Stimulated activated memory B cell treated with anti-CD40 and anti-IgM and Interleukin-4, amounts not matched to agents 10 μg/mL and 1 μg/mL and 100 μg/mL, for 72 hours (primary cell): ENCODE measurements at regions not wholly inside any gene's neighbourhood (a gene's known extent, or its start where the extent isn't known, plus 50 kb on each side); places are given as distances from the start of the nearest gene placed in this dataset.
A peak's percentile ranks its signal among the peaks of the same experiment; 100 is the strongest.
"Not testable (repeated sequence)": the region's sequence is repeated elsewhere in the genome, so short reads cannot be mapped to it uniquely, and the experiment has no call there.

Experiments
- ATAC-seq: fragments of 150-1000 bp; cut with Tn5 transposase; 2 replicates; pipeline ENCODE4 v1.10.0; 2021
- H3K27ac Mint-ChIP-seq: one replicate; pipeline ENCODE4 v1.8.0; 2022; ENCODE audit warnings: mild to moderate bottlenecking, mixed read lengths
- H3K27me3 Mint-ChIP-seq: one replicate; pipeline ENCODE4 v1.8.0; 2022; ENCODE audit warnings: mixed read lengths
- H3K36me3 Mint-ChIP-seq: one replicate; pipeline ENCODE4 v1.8.0; 2022; ENCODE audit warnings: mixed read lengths
- H3K4me1 Mint-ChIP-seq: one replicate; pipeline ENCODE4 v1.8.0; 2022; ENCODE audit warnings: mixed read lengths
- H3K4me3 Mint-ChIP-seq: one replicate; pipeline ENCODE4 v1.8.0; 2022; ENCODE audit warnings: mild to moderate bottlenecking, moderate library complexity, mixed read lengths
- H3K9me3 Mint-ChIP-seq: one replicate; pipeline ENCODE4 v1.8.0; 2022; ENCODE audit warnings: mixed read lengths

GRCh38 chr4:134622199-134622598 is 420.6 kb upstream of the PABPC4L start:
- Mint-ChIP-seq H3K27me3 (no peaks in the 10 kb centered on the region), H3K9me3 (no peaks in the 10 kb centered on the region), H3K4me1 (no peaks in the 10 kb centered on the region), H3K27ac (no peak overlapping the region), H3K4me3 (no peak overlapping the region), H3K36me3 (no peaks in the 10 kb centered on the region)
- no peak for ATAC-seq

- H3K4me3 Mint-ChIP-seq, H3K36me3 Mint-ChIP-seq, ATAC-seq, H3K4me1 Mint-ChIP-seq, H3K9me3 Mint-ChIP-seq, H3K27ac Mint-ChIP-seq, H3K27me3 Mint-ChIP-seq: not testable (repeated sequence)
These were observed 420.1 kb upstream of the PABPC4L start for GRCh38 chr4:134621715-134622114.

- Mint-ChIP-seq H3K27ac (no peak overlapping the region), H3K27me3 (no peaks in the 10 kb centered on the region), H3K36me3 (no peaks in the 10 kb centered on the region), H3K4me1 (no peaks in the 10 kb centered on the region), H3K9me3 (peaks cover 3% of the 10 kb centered on the region), H3K4me3 (no peak overlapping the region)
- ATAC-seq: peak; percentile 56
These were observed 409.4 kb upstream of the PABPC4L start for GRCh38 chr4:134610956-134611355.

- no peak overlapping the region for H3K27ac Mint-ChIP-seq
These were observed 408.6 kb upstream of the PABPC4L start for GRCh38 chr4:134610172-134610571.

DNA sequence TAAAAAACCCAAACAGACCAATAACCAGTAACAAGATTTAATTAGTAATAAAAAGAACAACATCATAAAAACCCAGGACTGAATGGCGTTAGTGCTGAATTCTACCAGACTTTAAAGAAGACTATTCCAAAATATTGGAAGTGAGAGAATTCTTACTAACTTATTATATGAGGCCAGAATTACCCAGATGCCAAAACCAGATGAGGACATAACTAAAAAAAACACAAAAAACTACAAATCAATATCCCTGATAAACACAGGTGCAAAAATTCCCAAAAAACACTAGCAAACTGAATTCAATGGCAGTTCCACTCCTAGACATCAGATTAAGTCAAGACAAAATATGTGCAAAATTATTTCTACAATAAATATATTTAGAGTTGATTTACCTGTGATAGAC is 400.1 kb upstream of the PABPC4L start:
- Mint-ChIP-seq H3K4me3 (no peak overlapping the region), H3K36me3 (no peaks in the 10 kb centered on the region), H3K4me1 (no peaks in the 10 kb centered on the region), H3K9me3 (peaks cover 3% of the 10 kb centered on the region), H3K27me3 (no peaks in the 10 kb centered on the region), H3K27ac (no peak overlapping the region)
- no peak for ATAC-seq

More at GRCh38 chr4:134610172-134610571, 408.6 kb upstream of the PABPC4L start:
- no peaks in the 10 kb centered on the region for H3K4me1 Mint-ChIP-seq
- no peaks in the 10 kb centered on the region for H3K36me3 Mint-ChIP-seq
- no peak for ATAC-seq
- H3K4me3 Mint-ChIP-seq: no peak overlapping the region
- H3K27me3 Mint-ChIP-seq: no peaks in the 10 kb centered on the region
- peaks cover 1% of the 10 kb centered on the region for H3K9me3 Mint-ChIP-seq

- H3K27ac Mint-ChIP-seq: no peak overlapping the region
- H3K4me3 Mint-ChIP-seq: no peak overlapping the region
- ATAC-seq: no peak
- H3K4me1 Mint-ChIP-seq: no peaks in the 10 kb centered on the region
- no peaks in the 10 kb centered on the region for H3K27me3 Mint-ChIP-seq
- no peaks in the 10 kb centered on the region for H3K9me3 Mint-ChIP-seq
- no peaks in the 10 kb centered on the region for H3K36me3 Mint-ChIP-seq
These were observed 389.7 kb upstream of the PABPC4L start for GRCh38 chr4:134591326-134591725.

GRCh38 chr4:134585972-134586371 is 384.4 kb upstream of the PABPC4L start:
- Mint-ChIP-seq H3K27me3 (no peaks in the 10 kb centered on the region), H3K4me1 (no peaks in the 10 kb centered on the region), H3K27ac (no peak overlapping the region), H3K36me3 (no peaks in the 10 kb centered on the region), H3K9me3 (peaks cover 3% of the 10 kb centered on the region), H3K4me3 (no peak overlapping the region)
- ATAC-seq: no peak

- Mint-ChIP-seq H3K4me1 (no peaks in the 10 kb centered on the region), H3K36me3 (no peaks in the 10 kb centered on the region)
- ATAC-seq: no peak
These were observed 365.9 kb upstream of the PABPC4L start for GRCh38 chr4:134567461-134567860.

GRCh38 chr4:134560728-134561127 is 359.1 kb upstream of the PABPC4L start:
- Mint-ChIP-seq H3K4me1 (no peaks in the 10 kb centered on the region), H3K27ac (no peak overlapping the region), H3K4me3 (no peak overlapping the region), H3K36me3 (no peaks in the 10 kb centered on the region), H3K27me3 (no peaks in the 10 kb centered on the region), H3K9me3 (peaks cover 3% of the 10 kb centered on the region)
- ATAC-seq: no peak

More at GRCh38 chr4:134567461-134567860, 365.9 kb upstream of the PABPC4L start:
- Mint-ChIP-seq H3K27me3 (no peaks in the 10 kb centered on the region), H3K27ac (no peak overlapping the region), H3K4me3 (no peak overlapping the region), H3K9me3 (peaks cover 12% of the 10 kb centered on the region)

DNA sequence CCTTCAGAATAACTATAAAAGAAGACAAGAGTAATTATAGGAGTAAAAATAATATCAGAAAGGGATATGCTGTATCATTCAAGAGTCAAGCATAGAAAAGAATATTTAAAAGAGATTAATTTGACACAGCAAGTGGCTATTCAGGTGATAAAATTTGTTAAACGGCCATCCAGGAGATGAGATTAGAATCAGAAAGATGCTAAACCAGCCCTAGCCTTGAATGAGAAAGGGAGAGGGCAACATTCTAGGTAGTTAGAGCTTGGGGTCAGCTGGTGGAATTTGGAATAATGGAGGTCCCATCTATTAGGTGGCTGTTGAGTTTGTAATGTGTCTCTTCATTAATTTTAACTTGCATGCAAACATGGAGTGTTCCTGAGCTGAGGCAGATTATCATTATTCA is 350.5 kb upstream of the PABPC4L start:
- Mint-ChIP-seq H3K27ac (no peak overlapping the region), H3K9me3 (peaks cover 5% of the 10 kb centered on the region), H3K27me3 (no peaks in the 10 kb centered on the region), H3K36me3 (no peaks in the 10 kb centered on the region), H3K4me1 (no peaks in the 10 kb centered on the region), H3K4me3 (no peak overlapping the region)
- no peak for ATAC-seq

- H3K4me1 Mint-ChIP-seq: no peaks in the 10 kb centered on the region
- H3K27ac Mint-ChIP-seq: no peak overlapping the region
- H3K36me3 Mint-ChIP-seq: no peaks in the 10 kb centered on the region
- H3K4me3 Mint-ChIP-seq: no peak overlapping the region
- no peaks in the 10 kb centered on the region for H3K27me3 Mint-ChIP-seq
- ATAC-seq: no peak
- peaks cover 5% of the 10 kb centered on the region for H3K9me3 Mint-ChIP-seq
These were observed 349.8 kb upstream of the PABPC4L start for GRCh38 chr4:134551348-134551747.

DNA sequence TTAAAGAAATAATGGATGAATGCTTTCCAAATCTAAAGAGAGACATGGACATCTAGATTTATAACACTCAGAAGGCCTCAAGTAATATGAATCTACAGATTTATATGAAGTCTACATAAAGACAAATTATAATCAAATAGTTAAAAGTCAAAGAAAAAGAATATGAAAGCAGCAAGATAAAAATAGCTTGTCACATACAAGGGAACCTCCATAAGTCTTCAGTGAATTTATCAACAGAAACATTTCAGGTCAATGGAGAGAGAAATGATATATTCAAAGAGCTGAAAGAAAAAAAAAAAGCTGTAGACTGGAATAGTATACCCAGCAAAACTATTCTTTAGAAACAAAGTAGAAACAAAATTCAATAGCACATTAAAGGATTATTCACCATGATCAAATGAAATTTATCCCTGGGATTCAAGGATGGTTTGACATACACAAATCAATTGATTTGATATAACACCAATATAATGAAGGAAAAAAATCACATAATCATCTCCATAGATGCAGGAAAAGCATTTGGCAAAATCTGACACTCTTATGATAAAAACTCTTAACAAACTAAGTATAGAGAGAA is 346.6 kb upstream of the PABPC4L start:
- no peaks in the 10 kb centered on the region for H3K36me3 Mint-ChIP-seq
- peaks cover 3% of the 10 kb centered on the region for H3K9me3 Mint-ChIP-seq
- H3K27ac Mint-ChIP-seq: no peak overlapping the region
- no peak overlapping the region for H3K4me3 Mint-ChIP-seq
- H3K4me1 Mint-ChIP-seq: no peaks in the 10 kb centered on the region
- H3K27me3 Mint-ChIP-seq: no peaks in the 10 kb centered on the region
- no peak for ATAC-seq

- Mint-ChIP-seq H3K27me3 (no peaks in the 10 kb centered on the region), H3K9me3 (peaks cover 3% of the 10 kb centered on the region), H3K4me1 (no peaks in the 10 kb centered on the region), H3K36me3 (no peaks in the 10 kb centered on the region), H3K4me3 (no peak overlapping the region), H3K27ac (no peak overlapping the region)
- no peak for ATAC-seq
These were observed 344.7 kb upstream of the PABPC4L start for GRCh38 chr4:134546279-134546678.

GRCh38 chr4:134544303-134544770 is 342.7 kb upstream of the PABPC4L start:
- H3K4me3 Mint-ChIP-seq: no peak overlapping the region
- H3K27ac Mint-ChIP-seq: no peak overlapping the region
- H3K9me3 Mint-ChIP-seq: peaks cover 3% of the 10 kb centered on the region
- H3K36me3 Mint-ChIP-seq: no peaks in the 10 kb centered on the region
- no peak for ATAC-seq
- H3K4me1 Mint-ChIP-seq: no peaks in the 10 kb centered on the region
- no peaks in the 10 kb centered on the region for H3K27me3 Mint-ChIP-seq

- Mint-ChIP-seq H3K4me3 (no peak overlapping the region), H3K27me3 (no peaks in the 10 kb centered on the region), H3K4me1 (no peaks in the 10 kb centered on the region), H3K27ac (no peak overlapping the region), H3K9me3 (no peaks in the 10 kb centered on the region), H3K36me3 (no peaks in the 10 kb centered on the region)
- ATAC-seq: no peak
These were observed 339.0 kb upstream of the PABPC4L start for GRCh38 chr4:134540588-134540987.

- ATAC-seq: no peak
- H3K4me1 Mint-ChIP-seq: no peaks in the 10 kb centered on the region
These were observed 338.2 kb upstream of the PABPC4L start for GRCh38 chr4:134539729-134540231.

More at GRCh38 chr4:134539729-134540231, 338.2 kb upstream of the PABPC4L start:
- Mint-ChIP-seq H3K9me3 (no peaks in the 10 kb centered on the region), H3K4me3 (no peak overlapping the region), H3K36me3 (no peaks in the 10 kb centered on the region), H3K27ac (no peak overlapping the region), H3K27me3 (no peaks in the 10 kb centered on the region)
